Tibial nerve (tissue), 4 donors: ENCODE measurements at regions not wholly inside any gene's neighbourhood (a gene's known extent, or its start where the extent isn't known, plus 50 kb on each side); places are given as distances from the start of the nearest gene placed in this dataset.

Experiments
- CTCF ChIP-seq, 5 experiments: fragments of 200-600 bp in 3 of 5; fragments of 450-650 bp in 2 of 5; sonication (generic) in 3 of 5; IDR thresholded peaks; one replicate each; pipeline ENCODE4 v1.5.1; 2016 to 2019; ENCODE audit warnings: antibody characterized with exemption in 5 of 5, mild to moderate bottlenecking in 3 of 5, moderate library complexity in 2 of 5
- EP300 ChIP-seq, 2 donors: sonication (generic); formaldehyde crosslinking; IDR thresholded peaks; one replicate each; pipeline ENCODE4 v1.6.1; 2017; ENCODE audit warnings: antibody characterized with exemption in 2 of 2, mild to moderate bottlenecking in 1 of 2
- POLR2A ChIP-seq, 2 donors: fragments of 450-650 bp; IDR thresholded peaks; one replicate each; pipeline ENCODE4 v1.6.1; 2017; ENCODE audit warnings: antibody characterized with exemption in 2 of 2, mild to moderate bottlenecking in 2 of 2, moderate library complexity in 2 of 2

DNA sequence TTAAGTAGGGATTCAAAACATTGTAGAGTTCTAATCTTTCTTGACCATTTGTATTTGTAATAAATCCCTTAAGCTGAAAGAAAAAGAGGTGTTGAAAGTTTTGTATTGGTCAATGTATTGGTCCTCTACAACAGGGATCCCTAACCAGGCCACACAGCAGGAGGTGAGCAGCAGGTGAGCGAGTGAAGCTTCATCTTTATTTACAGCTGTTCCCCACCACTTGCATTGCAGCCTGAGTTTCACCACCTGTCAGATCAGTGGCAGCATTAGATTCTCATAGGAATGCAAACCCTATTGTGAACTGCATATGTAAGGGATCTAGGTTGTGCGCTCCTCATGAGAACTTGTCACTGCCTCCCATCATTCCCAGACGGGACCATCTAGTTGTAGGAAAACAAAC, 715.7 kb upstream of the NXPH2 start:
- TF ChIP-seq CTCF (IDR thresholded peaks at IDR 0.05) = no peak
- no peak for TF ChIP-seq POLR2A (IDR thresholded peaks at IDR 0.05)
- no peak for TF ChIP-seq EP300 (IDR thresholded peaks at IDR 0.05)
